GM12878 (cell line): ENCODE measurements at regions not wholly inside any gene's neighbourhood (a gene's known extent, or its start where the extent isn't known, plus 50 kb on each side); places are given as distances from the start of the nearest gene placed in this dataset.

ENCODE experiments used
- ATAC-seq: fragments of 200-7000 bp; cut with Tn5 transposase; 3 replicates; pipeline ENCODE4 v1.9.1; 2020; ENCODE audit warnings: mild to moderate bottlenecking, moderate library complexity
- BruUV-seq: library from RNA; stranded (reverse); fragments of 400-500 nt; replicated peaks from 2 replicates; lab custom pipeline; 2021; lab: Mats Ljungman, UMichigan
- CTCF ChIA-PET: fragments of 300-600 bp; sonication (Branson Sonifier 250); formaldehyde crosslinking; extraction: SDS; loops from one replicate; lab custom pipeline; 2021; ENCODE audit warnings: inconsistent platforms; lab: Yijun Ruan, JAX
- POLR2A ChIA-PET: fragments of 350-600 bp; formaldehyde crosslinking; extraction: SDS; loops from one replicate; lab custom pipeline; 2021; ENCODE audit warnings: inconsistent platforms; lab: Charles Lee
- RAD21 ChIA-PET: fragments of 300-600 bp; sonication (Branson Sonifier 250); formaldehyde crosslinking; loops from one replicate; lab custom pipeline; 2023; ENCODE audit warnings: antibody characterized with exemption; ENCODE audit not compliant: unreplicated experiment; lab: Charles Lee
- SMC1A ChIA-PET: fragments of 300-600 bp; sonication (Branson Sonifier 250); formaldehyde crosslinking; loops from one replicate; lab custom pipeline; 2023; ENCODE audit not compliant: unreplicated experiment, uncharacterized antibody; lab: Charles Lee
- DNase-seq: peaks from one replicate; pipeline ENCODE4 v3.0.0-alpha.2; 2011; ENCODE audit warnings: low read depth, low spot score
- FAIRE-seq: peaks from 3 replicates; lab custom pipeline; 2011; peaks lifted over from hg19 to GRCh38; lab: Jason Lieb, UNC
- H2AFZ ChIP-seq: 2 replicates; pipeline ENCODE4 v1.6.0; 2011; ENCODE audit warnings: low read depth, low read length, control low read depth; ENCODE audit not compliant: control insufficient read depth
- H3K27ac ChIP-seq: 2 replicates; pipeline ENCODE4 v1.5.1; 2011; ENCODE audit warnings: control low read depth; ENCODE audit not compliant: control insufficient read depth, insufficient read depth
- H3K27me3 ChIP-seq, 2 experiments: replicated peaks in 1 of 2; 2 replicates each; pipeline versions ENCODE4 v1.6.0 to v1.6.1; 2011; ENCODE audit warnings: low read length in 1 of 2; ENCODE audit not compliant: control insufficient read depth in 2 of 2, insufficient read depth in 2 of 2
- H3K36me3 ChIP-seq, 2 experiments: 2 replicates each; pipeline ENCODE4 v1.5.1; 2011; ENCODE audit warnings: low read length in 1 of 2; ENCODE audit not compliant: control insufficient read depth in 2 of 2, insufficient read depth in 2 of 2
- H3K4me1 ChIP-seq: 2 replicates; pipeline ENCODE4 v1.6.1; 2011; ENCODE audit warnings: mild to moderate bottlenecking, low read length, moderate library complexity, mixed read lengths; ENCODE audit not compliant: control insufficient read depth, insufficient read depth
- H3K4me2 ChIP-seq: 2 replicates; pipeline ENCODE4 v1.6.0; 2011; ENCODE audit warnings: control low read depth; ENCODE audit not compliant: control insufficient read depth, insufficient read depth
- H3K4me3 ChIP-seq: fragments of 200-600 bp; sonication (generic); 2 replicates; pipeline ENCODE4 v1.5.1; 2016
- H3K79me2 ChIP-seq: 2 replicates; pipeline ENCODE4 v1.6.0; 2011; ENCODE audit warnings: low read length; ENCODE audit not compliant: control insufficient read depth, insufficient read depth
- H3K9ac ChIP-seq: 2 replicates; pipeline ENCODE4 v1.8.0; 2011; ENCODE audit warnings: low read length, control low read depth, mixed read lengths; ENCODE audit not compliant: control insufficient read depth, insufficient read depth
- H3K9me3 ChIP-seq: replicated peaks from 3 replicates; pipeline ENCODE4 v1.5.1; 2011; ENCODE audit warnings: mild to moderate bottlenecking, low read length; ENCODE audit not compliant: control insufficient read depth, insufficient read depth
- H4K20me1 ChIP-seq: 2 replicates; pipeline ENCODE4 v1.6.0; 2011; ENCODE audit not compliant: control insufficient read depth, insufficient read depth
- BACH1 ChIP-seq: fragments of 450-650 bp; IDR thresholded peaks from 2 replicates; pipeline ENCODE4 v1.6.1; 2017; ENCODE audit warnings: mild to moderate bottlenecking, borderline replicate concordance
- HDAC6 ChIP-seq: fragments of 200-600 bp; sonication (generic); IDR thresholded peaks from one replicate; pipeline ENCODE4 v1.8.0; 2017; ENCODE audit warnings: antibody characterized with exemption; ENCODE audit not compliant: unreplicated experiment
- NR2C2 ChIP-seq: IDR thresholded peaks from 2 replicates; pipeline ENCODE4 v1.6.1; 2011; ENCODE audit warnings: borderline replicate concordance, low read depth; ENCODE audit not compliant: control insufficient read depth, insufficient read length
- POU2F2 ChIP-seq: IDR thresholded peaks from 3 replicates; pipeline ENCODE4 v1.6.1; 2011; ENCODE audit warnings: low read depth, mild to moderate bottlenecking, low read length, borderline replicate concordance
- RFX5 ChIP-seq: IDR thresholded peaks from 2 replicates; pipeline ENCODE4 v1.6.1; 2011; ENCODE audit warnings: low read depth, low read length, improper control_type of control experiment
- SPI1 ChIP-seq: IDR thresholded peaks from 2 replicates; pipeline ENCODE4 v1.6.1; 2011; ENCODE audit warnings: low read depth, mild to moderate bottlenecking, low read length, moderate library complexity, borderline replicate concordance; ENCODE audit not compliant: insufficient read depth
- STAT1 ChIP-seq: fragments of 450-650 bp; conservative IDR thresholded peaks from 2 replicates; pipeline ENCODE4 v1.6.1; 2014; ENCODE audit warnings: antibody characterized with exemption, mild to moderate bottlenecking
- WGBS: methylation state at CpG from one replicate; pipeline ENCODE4 v1.1.6; 2016; ENCODE audit warnings: low lambda C conversion rate; ENCODE audit not compliant: insufficient replicate concordance, insufficient coverage; ENCODE audit errors: missing lambda C conversion rate; 5-methylcytosine and 5-hydroxymethylcytosine counted together
- in situ Hi-C: fragments of 300-500 bp; cut with MboI; formaldehyde crosslinking; loops from 9 replicates; pipeline ENCODE4 v1.14.3; 2018; ENCODE audit warnings: mixed read lengths
- intact Hi-C: fragments of 100-400 bp; cut with micrococcal nuclease; formaldehyde crosslinking; loops from one replicate; pipeline ENCODE4 v1.14.2; 2022; ENCODE audit not compliant: unreplicated experiment
- TF ChIP-seq, protein P1 (sequence below): fragments of 450-650 bp; formaldehyde crosslinking; IDR thresholded peaks from 2 replicates; pipeline ENCODE4 v1.5.0; 2022; ENCODE audit warnings: mild to moderate bottlenecking, missing genetic modification characterization

GRCh38 chr12:18160901-18161300 lies 70.9 kb upstream of the RERGL start:
- intact Hi-C loops: no loop called here
- no peak overlapping the region for H3K4me3 ChIP-seq
- no TSS peak for BruUV-seq

More at GRCh38 chr12:18160901-18161300, 70.9 kb upstream of the RERGL start:
- no peak for TF ChIP-seq POU2F2
- TF ChIP-seq HDAC6: no peak
- no peak for TF ChIP-seq NR2C2
- no peak for TF ChIP-seq RFX5
- TF ChIP-seq SPI1: no peak
- TF ChIP-seq STAT1: no peak
- TF ChIP-seq, protein P1, sequence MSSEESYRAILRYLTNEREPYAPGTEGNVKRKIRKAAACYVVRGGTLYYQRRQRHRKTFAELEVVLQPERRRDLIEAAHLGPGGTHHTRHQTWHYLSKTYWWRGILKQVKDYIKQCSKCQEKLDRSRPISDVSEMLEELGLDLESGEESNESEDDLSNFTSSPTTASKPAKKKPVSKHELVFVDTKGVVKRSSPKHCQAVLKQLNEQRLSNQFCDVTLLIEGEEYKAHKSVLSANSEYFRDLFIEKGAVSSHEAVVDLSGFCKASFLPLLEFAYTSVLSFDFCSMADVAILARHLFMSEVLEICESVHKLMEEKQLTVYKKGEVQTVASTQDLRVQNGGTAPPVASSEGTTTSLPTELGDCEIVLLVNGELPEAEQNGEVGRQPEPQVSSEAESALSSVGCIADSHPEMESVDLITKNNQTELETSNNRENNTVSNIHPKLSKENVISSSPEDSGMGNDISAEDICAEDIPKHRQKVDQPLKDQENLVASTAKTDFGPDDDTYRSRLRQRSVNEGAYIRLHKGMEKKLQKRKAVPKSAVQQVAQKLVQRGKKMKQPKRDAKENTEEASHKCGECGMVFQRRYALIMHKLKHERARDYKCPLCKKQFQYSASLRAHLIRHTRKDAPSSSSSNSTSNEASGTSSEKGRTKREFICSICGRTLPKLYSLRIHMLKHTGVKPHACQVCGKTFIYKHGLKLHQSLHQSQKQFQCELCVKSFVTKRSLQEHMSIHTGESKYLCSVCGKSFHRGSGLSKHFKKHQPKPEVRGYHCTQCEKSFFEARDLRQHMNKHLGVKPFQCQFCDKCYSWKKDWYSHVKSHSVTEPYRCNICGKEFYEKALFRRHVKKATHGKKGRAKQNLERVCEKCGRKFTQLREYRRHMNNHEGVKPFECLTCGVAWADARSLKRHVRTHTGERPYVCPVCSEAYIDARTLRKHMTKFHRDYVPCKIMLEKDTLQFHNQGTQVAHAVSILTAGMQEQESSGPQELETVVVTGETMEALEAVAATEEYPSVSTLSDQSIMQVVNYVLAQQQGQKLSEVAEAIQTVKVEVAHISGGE (CRISPR knock-in tag): no peak
- no peak for TF ChIP-seq BACH1
- POLR2A ChIA-PET: no interaction called here
- no peaks in the 10 kb centered on the region for H3K27me3 ChIP-seq
- H4K20me1 ChIP-seq: no peaks in the 10 kb centered on the region
- RAD21 ChIA-PET: interaction anchor here (1.4 kb wide), 1 partner anchor 64 kb away, joined by 4 read pairs; no protein-coding TSS in a partner anchor
- ATAC-seq (no peak), DNase-seq (no peak), FAIRE-seq (no peak)
- H3K4me2 ChIP-seq: no peak overlapping the region
- in situ Hi-C loops: no loop called here
- no peak overlapping the region for H3K27ac ChIP-seq
- peaks cover 4% of the 10 kb centered on the region; the same call in 2 of the 3 replicates for H3K9me3 ChIP-seq
- WGBS: 0% methylated on average over 1 of the region's 1 CpG
- no peaks in the 10 kb centered on the region for H3K4me1 ChIP-seq
- H3K79me2 ChIP-seq: no peaks in the 10 kb centered on the region
- SMC1A ChIA-PET: interaction anchor here (1.2 kb wide), 1 partner anchor 62 kb away, joined by 3 read pairs; no protein-coding TSS in a partner anchor
- H3K36me3 ChIP-seq: no peaks in the 10 kb centered on the region
- CTCF ChIA-PET: interaction anchor here (1.3 kb wide), 1 partner anchor 105 kb away, joined by 3 read pairs; no protein-coding TSS in a partner anchor
- H3K9ac ChIP-seq: no peak overlapping the region
- H2AFZ ChIP-seq: no peak overlapping the region
